ENCODE measurements at regions not wholly inside any gene's neighbourhood (a gene's known extent, or its start where the extent isn't known, plus 50 kb on each side); places are given as distances from the start of the nearest gene placed in this dataset.

GRCh38 chr4:11074581-11075241, 354.0 kb downstream of the HS3ST1 start:
- H4K20me1 ChIP-seq (ENCODE audit: insufficient read depth): no peaks in the 10 kb centered on the region
- H3K9ac ChIP-seq: no peak overlapping the region
- H3K79me2 ChIP-seq (ENCODE audit: insufficient read depth): no peaks in the 10 kb centered on the region
- no peak overlapping the region for H3K27ac ChIP-seq (ENCODE audit: low read depth in 2 of 2, low read length in 1 of 2)
- H3F3A ChIP-seq (replicated peaks; ENCODE audit: insufficient read depth): no peaks in the 10 kb centered on the region
- no peaks in the 10 kb centered on the region for H3K36me3 ChIP-seq (replicated peaks in 1 of 2; ENCODE audit: control insufficient read depth in 1 of 2, insufficient read depth in 2 of 2, low read length in 1 of 2)
- no peak for TF ChIP-seq EP300 (IDR thresholded peaks at IDR 0.05; ENCODE audit: borderline replicate concordance in 1 of 2, low read depth in 1 of 2, low read length in 1 of 2)
- no peak for TF ChIP-seq MAX (IDR thresholded peaks at IDR 0.05; ENCODE audit: low read depth)
- TF ChIP-seq, protein P1, sequence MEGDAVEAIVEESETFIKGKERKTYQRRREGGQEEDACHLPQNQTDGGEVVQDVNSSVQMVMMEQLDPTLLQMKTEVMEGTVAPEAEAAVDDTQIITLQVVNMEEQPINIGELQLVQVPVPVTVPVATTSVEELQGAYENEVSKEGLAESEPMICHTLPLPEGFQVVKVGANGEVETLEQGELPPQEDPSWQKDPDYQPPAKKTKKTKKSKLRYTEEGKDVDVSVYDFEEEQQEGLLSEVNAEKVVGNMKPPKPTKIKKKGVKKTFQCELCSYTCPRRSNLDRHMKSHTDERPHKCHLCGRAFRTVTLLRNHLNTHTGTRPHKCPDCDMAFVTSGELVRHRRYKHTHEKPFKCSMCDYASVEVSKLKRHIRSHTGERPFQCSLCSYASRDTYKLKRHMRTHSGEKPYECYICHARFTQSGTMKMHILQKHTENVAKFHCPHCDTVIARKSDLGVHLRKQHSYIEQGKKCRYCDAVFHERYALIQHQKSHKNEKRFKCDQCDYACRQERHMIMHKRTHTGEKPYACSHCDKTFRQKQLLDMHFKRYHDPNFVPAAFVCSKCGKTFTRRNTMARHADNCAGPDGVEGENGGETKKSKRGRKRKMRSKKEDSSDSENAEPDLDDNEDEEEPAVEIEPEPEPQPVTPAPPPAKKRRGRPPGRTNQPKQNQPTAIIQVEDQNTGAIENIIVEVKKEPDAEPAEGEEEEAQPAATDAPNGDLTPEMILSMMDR (IDR thresholded peaks at IDR 0.05): no peak
- TF ChIP-seq, protein P2, sequence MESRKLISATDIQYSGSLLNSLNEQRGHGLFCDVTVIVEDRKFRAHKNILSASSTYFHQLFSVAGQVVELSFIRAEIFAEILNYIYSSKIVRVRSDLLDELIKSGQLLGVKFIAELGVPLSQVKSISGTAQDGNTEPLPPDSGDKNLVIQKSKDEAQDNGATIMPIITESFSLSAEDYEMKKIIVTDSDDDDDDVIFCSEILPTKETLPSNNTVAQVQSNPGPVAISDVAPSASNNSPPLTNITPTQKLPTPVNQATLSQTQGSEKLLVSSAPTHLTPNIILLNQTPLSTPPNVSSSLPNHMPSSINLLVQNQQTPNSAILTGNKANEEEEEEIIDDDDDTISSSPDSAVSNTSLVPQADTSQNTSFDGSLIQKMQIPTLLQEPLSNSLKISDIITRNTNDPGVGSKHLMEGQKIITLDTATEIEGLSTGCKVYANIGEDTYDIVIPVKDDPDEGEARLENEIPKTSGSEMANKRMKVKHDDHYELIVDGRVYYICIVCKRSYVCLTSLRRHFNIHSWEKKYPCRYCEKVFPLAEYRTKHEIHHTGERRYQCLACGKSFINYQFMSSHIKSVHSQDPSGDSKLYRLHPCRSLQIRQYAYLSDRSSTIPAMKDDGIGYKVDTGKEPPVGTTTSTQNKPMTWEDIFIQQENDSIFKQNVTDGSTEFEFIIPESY (IDR thresholded peaks at IDR 0.05; ENCODE audit: borderline replicate concordance, low read depth): no peak
- no peak for TF ChIP-seq EZH2phosphoT487 (IDR thresholded peaks at IDR 0.05; ENCODE audit: borderline replicate concordance, low read depth)
- TF ChIP-seq RAD21 (IDR thresholded peaks at IDR 0.05; ENCODE audit: low read length): no peak
- TF ChIP-seq RXRA (IDR thresholded peaks at IDR 0.05; ENCODE audit: borderline replicate concordance, low read depth): no peak
- TF ChIP-seq SMC3 (IDR thresholded peaks at IDR 0.05; ENCODE audit: low read depth, low read length): no peak
- TF ChIP-seq SIN3A (IDR thresholded peaks at IDR 0.05; ENCODE audit: borderline replicate concordance, low read depth, low read length): no peak
- TF ChIP-seq TEAD4 (IDR thresholded peaks at IDR 0.05; ENCODE audit: borderline replicate concordance, insufficient read depth): no peak
- TF ChIP-seq, protein P3, sequence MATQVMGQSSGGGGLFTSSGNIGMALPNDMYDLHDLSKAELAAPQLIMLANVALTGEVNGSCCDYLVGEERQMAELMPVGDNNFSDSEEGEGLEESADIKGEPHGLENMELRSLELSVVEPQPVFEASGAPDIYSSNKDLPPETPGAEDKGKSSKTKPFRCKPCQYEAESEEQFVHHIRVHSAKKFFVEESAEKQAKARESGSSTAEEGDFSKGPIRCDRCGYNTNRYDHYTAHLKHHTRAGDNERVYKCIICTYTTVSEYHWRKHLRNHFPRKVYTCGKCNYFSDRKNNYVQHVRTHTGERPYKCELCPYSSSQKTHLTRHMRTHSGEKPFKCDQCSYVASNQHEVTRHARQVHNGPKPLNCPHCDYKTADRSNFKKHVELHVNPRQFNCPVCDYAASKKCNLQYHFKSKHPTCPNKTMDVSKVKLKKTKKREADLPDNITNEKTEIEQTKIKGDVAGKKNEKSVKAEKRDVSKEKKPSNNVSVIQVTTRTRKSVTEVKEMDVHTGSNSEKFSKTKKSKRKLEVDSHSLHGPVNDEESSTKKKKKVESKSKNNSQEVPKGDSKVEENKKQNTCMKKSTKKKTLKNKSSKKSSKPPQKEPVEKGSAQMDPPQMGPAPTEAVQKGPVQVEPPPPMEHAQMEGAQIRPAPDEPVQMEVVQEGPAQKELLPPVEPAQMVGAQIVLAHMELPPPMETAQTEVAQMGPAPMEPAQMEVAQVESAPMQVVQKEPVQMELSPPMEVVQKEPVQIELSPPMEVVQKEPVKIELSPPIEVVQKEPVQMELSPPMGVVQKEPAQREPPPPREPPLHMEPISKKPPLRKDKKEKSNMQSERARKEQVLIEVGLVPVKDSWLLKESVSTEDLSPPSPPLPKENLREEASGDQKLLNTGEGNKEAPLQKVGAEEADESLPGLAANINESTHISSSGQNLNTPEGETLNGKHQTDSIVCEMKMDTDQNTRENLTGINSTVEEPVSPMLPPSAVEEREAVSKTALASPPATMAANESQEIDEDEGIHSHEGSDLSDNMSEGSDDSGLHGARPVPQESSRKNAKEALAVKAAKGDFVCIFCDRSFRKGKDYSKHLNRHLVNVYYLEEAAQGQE (IDR thresholded peaks at IDR 0.05; ENCODE audit: low read depth, low read length): no peak
- no peak for TF ChIP-seq USF2 (IDR thresholded peaks at IDR 0.05; ENCODE audit: borderline replicate concordance, low read depth, low read length)
- no peak for TF ChIP-seq JUND (IDR thresholded peaks at IDR 0.05)
- no peak for TF ChIP-seq FOXM1 (IDR thresholded peaks at IDR 0.05; ENCODE audit: low read depth)
- no peak for TF ChIP-seq POLR2AphosphoS5 (IDR thresholded peaks at IDR 0.05; ENCODE audit: low read depth, low read length)
- TF ChIP-seq GATA2 (CRISPR knock-in tag; IDR thresholded peaks at IDR 0.05): no peak
- TF ChIP-seq RFX5 (IDR thresholded peaks at IDR 0.05; ENCODE audit: low read length): no peak
- no peaks in the 10 kb centered on the region for H3K27me3 ChIP-seq (ENCODE audit: insufficient read depth)
- no peak for DNase-seq
- ChIA-PET POLR2A (no interaction called here), CTCF (no interaction called here)
- no peaks in the 10 kb centered on the region for H3K9me3 ChIP-seq
- H3K9me2 ChIP-seq: no peaks in the 10 kb centered on the region
- 0% methylated on average over 4 of the region's 4 CpGs for WGBS (ENCODE audit: low lambda C conversion rate)
- no peaks in the 10 kb centered on the region for H3K4me1 ChIP-seq (ENCODE audit: control insufficient read depth in 1 of 2, insufficient read depth in 2 of 2, low read depth in 1 of 2, low read length in 1 of 2)
- no peak overlapping the region for H2AFZ ChIP-seq (ENCODE audit: low read depth)
- H3K4me2 ChIP-seq: no peak overlapping the region
- no peak overlapping the region for H3K4me3 ChIP-seq (ENCODE audit: low read depth in 2 of 2, low read length in 1 of 2)

All from SK-N-SH (cell line).